ENCODE measurements at regions not wholly inside any gene's neighbourhood (a gene's known extent, or its start where the extent isn't known, plus 50 kb on each side); places are given as distances from the start of the nearest gene placed in this dataset.

GRCh38 chr17:77374170-77374936 is 233.6 kb downstream of the SEC14L1 start:
- H3K27ac ChIP-seq = peak overlapping the region; percentile 28; the same call in 1 of the 2 replicates
- no peak for TF ChIP-seq CTCF (conservative IDR thresholded peaks at IDR 0.05)

GRCh38 chr17:77375108-77375916 is 234.5 kb downstream of the SEC14L1 start:
- peak overlapping the region; percentile 28 for H3K27ac ChIP-seq

GRCh38 chr17:77375917-77376651 is 235.3 kb downstream of the SEC14L1 start:
- no peak for TF ChIP-seq CTCF (conservative IDR thresholded peaks at IDR 0.05)
- H3K27ac ChIP-seq = peak overlapping the region; percentile 28

More at GRCh38 chr17:77375108-77375916, 234.5 kb downstream of the SEC14L1 start:
- TF ChIP-seq CTCF (conservative IDR thresholded peaks at IDR 0.05) = no peak

GRCh38 chr17:77376795-77377709 is 236.3 kb downstream of the SEC14L1 start:
- no peak for TF ChIP-seq CTCF (conservative IDR thresholded peaks at IDR 0.05)

GRCh38 chr17:77377710-77378235 is 237.0 kb downstream of the SEC14L1 start:
- TF ChIP-seq CTCF (conservative IDR thresholded peaks at IDR 0.05) = no peak
- H3K27ac ChIP-seq = peak overlapping the region; percentile 28

More at GRCh38 chr17:77376795-77377709, 236.3 kb downstream of the SEC14L1 start:
- peak overlapping the region; percentile 28 for H3K27ac ChIP-seq

- no peak for TF ChIP-seq CTCF (conservative IDR thresholded peaks at IDR 0.05)
Measured at GRCh38 chr17:77378318-77379064, 237.7 kb downstream of the SEC14L1 start.

More at GRCh38 chr17:77378318-77379064, 237.7 kb downstream of the SEC14L1 start:
- H3K27ac ChIP-seq = 0 out of 2 replicates have a peak overlapping the region, but pooled peaks have one; percentile 28

Data from VCaP (cell line).